Left lung (tissue), 4 donors: ENCODE measurements at regions not wholly inside any gene's neighbourhood (a gene's known extent, or its start where the extent isn't known, plus 50 kb on each side); places are given as distances from the start of the nearest gene placed in this dataset.
"Not testable (repeated sequence)": the region's sequence is repeated elsewhere in the genome, so short reads cannot be mapped to it uniquely, and the experiment has no call there.

Source experiments
- ATAC-seq: fragments of 200-7000 bp; cut with Tn5 transposase; one replicate; pipeline ENCODE4 v1.9.1; 2020; ENCODE audit warnings: moderate library complexity
- DNase-seq, 4 donors: peaks; one replicate each; pipeline ENCODE4 v3.0.0-alpha.2; 2013 to 2020
- H3K27ac ChIP-seq, 2 donors: fragments of 200-600 bp; sonication (generic) in 1 of 2; one replicate each; pipeline versions ENCODE4 v1.5.0 to v1.8.0; 2020 to 2021
- H3K27me3 ChIP-seq, 2 donors: fragments of 200-600 bp; sonication (generic) in 1 of 2; one replicate each; pipeline versions ENCODE4 v1.5.0 to v1.8.0; 2020 to 2021
- H3K36me3 ChIP-seq, 2 donors: fragments of 200-600 bp; sonication (generic) in 1 of 2; one replicate each; pipeline versions ENCODE4 v1.5.0 to v1.8.0; 2020 to 2021
- H3K4me1 ChIP-seq, 2 donors: fragments of 200-600 bp; one replicate each; pipeline ENCODE4 v1.8.0; 2021
- H3K4me3 ChIP-seq, 2 donors: fragments of 200-600 bp; sonication (generic) in 1 of 2; one replicate each; pipeline versions ENCODE4 v1.5.0 to v1.8.0; 2020 to 2021; ENCODE audit warnings: mild to moderate bottlenecking in 1 of 2
- H3K9me3 ChIP-seq, 2 donors: fragments of 200-600 bp; sonication (generic) in 1 of 2; one replicate each; pipeline versions ENCODE4 v1.5.0 to v1.8.0; 2020 to 2021
- intact Hi-C, 2 donors: fragments of 100-400 bp; cut with DNase I; formaldehyde crosslinking; loops; one replicate each; pipeline versions ENCODE4 v1.11.2 to v1.14.2; 2022
- TF ChIP-seq, protein P1 (sequence below), 2 donors: fragments of 200-600 bp; sonication (generic) in 1 of 2; IDR thresholded peaks; one replicate each; pipeline versions ENCODE4 v1.5.0 to v1.8.0; 2021; ENCODE audit warnings: antibody characterized with exemption in 2 of 2
- donor health status: DM: no; HTN: yes; CAD: no.
- donor health status: DM: no; HTN: no; CAD: no.

- Histone ChIP-seq H3K36me3 (no peaks in the 10 kb centered on the region), H3K4me1 (peaks cover 10 to 41% of the 10 kb centered on the region in 2 donors), H3K27ac (no peak overlapping the region), H3K4me3 (no peak overlapping the region), H3K27me3 (no peaks in the 10 kb centered on the region), H3K9me3 (no peaks in the 10 kb centered on the region)
- intact Hi-C loops: no loop called here
- DNase-seq (peak in 1 of 4 donors; percentile 25), ATAC-seq (no peak)
- TF ChIP-seq, protein P1, sequence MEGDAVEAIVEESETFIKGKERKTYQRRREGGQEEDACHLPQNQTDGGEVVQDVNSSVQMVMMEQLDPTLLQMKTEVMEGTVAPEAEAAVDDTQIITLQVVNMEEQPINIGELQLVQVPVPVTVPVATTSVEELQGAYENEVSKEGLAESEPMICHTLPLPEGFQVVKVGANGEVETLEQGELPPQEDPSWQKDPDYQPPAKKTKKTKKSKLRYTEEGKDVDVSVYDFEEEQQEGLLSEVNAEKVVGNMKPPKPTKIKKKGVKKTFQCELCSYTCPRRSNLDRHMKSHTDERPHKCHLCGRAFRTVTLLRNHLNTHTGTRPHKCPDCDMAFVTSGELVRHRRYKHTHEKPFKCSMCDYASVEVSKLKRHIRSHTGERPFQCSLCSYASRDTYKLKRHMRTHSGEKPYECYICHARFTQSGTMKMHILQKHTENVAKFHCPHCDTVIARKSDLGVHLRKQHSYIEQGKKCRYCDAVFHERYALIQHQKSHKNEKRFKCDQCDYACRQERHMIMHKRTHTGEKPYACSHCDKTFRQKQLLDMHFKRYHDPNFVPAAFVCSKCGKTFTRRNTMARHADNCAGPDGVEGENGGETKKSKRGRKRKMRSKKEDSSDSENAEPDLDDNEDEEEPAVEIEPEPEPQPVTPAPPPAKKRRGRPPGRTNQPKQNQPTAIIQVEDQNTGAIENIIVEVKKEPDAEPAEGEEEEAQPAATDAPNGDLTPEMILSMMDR (IDR thresholded peaks at IDR 0.05): no peak
Observed at GRCh38 chr2:215829261-215829660, 184.1 kb downstream of the MREG start.

DNA sequence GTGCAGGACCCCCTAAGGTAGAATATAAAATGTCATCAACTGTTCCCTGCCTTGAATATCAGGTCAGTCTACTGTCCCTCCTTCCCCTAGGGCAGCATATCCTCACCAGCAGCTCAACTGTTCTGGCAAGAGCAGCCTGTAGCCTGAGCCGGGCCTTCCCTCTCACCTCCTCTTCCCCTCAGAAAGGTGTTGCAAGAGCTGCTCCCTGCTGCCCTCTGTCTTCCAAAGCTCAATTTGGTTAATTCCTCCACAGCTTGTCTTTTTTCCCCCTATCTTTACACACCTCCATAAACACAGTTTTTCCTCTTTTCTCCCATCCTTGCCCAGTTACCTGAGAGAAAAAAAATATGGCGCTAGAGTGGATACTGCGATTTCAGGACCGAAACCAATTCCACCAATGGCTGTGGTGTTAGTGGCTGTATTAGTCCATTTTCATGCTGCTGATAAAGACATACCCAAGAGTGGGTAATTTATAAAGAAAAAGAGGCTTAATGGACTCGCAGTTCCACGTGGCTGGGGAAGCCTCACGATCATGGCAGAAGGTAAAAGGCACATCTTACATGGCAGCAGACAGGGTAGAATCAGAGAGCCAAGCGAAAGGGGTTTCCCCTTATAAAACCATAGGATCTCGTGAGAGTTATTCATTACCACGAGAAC, 184.7 kb downstream of the MREG start:
- Histone ChIP-seq H3K27ac (no peak overlapping the region), H3K4me1 (peaks cover 10 to 41% of the 10 kb centered on the region in 2 donors), H3K9me3 (no peaks in the 10 kb centered on the region), H3K4me3 (no peak overlapping the region), H3K27me3 (no peaks in the 10 kb centered on the region), H3K36me3 (no peaks in the 10 kb centered on the region)
- ATAC-seq: peak; percentile 89
- TF ChIP-seq, protein P1 (IDR thresholded peaks at IDR 0.05): peak; percentile 42 to 51
- intact Hi-C loops: no loop called here
- DNase-seq: peak in 2 of 4 donors; percentile 68 to 69

GRCh38 chr2:215826838-215827441, 186.4 kb downstream of the MREG start:
- intact Hi-C loops: no loop called here

GRCh38 chr2:215826376-215826775, 187.0 kb downstream of the MREG start:
- ATAC-seq (no peak), DNase-seq (no peak)
- TF ChIP-seq, protein P1 (IDR thresholded peaks at IDR 0.05): no peak
- Histone ChIP-seq H3K27ac (peak overlapping the region in 1 of 2 donors; percentile 47), H3K4me3 (no peak overlapping the region), H3K27me3 (no peaks in the 10 kb centered on the region), H3K4me1 (peaks cover 0 to 28% of the 10 kb centered on the region in 2 donors), H3K9me3 (no peaks in the 10 kb centered on the region), H3K36me3 (no peaks in the 10 kb centered on the region)
- intact Hi-C loops: no loop called here

More at GRCh38 chr2:215826838-215827441, 186.4 kb downstream of the MREG start:
- Histone ChIP-seq H3K4me1 (peaks cover 4 to 34% of the 10 kb centered on the region in 2 donors), H3K4me3 (no peak overlapping the region), H3K36me3 (no peaks in the 10 kb centered on the region), H3K27me3 (no peaks in the 10 kb centered on the region), H3K27ac (peak overlapping the region in 1 of 2 donors; percentile 47), H3K9me3 (no peaks in the 10 kb centered on the region)
- DNase-seq (no peak), ATAC-seq (no peak)
- TF ChIP-seq, protein P1 (IDR thresholded peaks at IDR 0.05): no peak

GRCh38 chr2:215825707-215826106, 187.6 kb downstream of the MREG start:
- H3K9me3 ChIP-seq: peaks cover 0 to 4% of the 10 kb centered on the region in 2 donors
- H3K27ac ChIP-seq: peak overlapping the region in 1 of 2 donors; percentile 3
- no peak for DNase-seq
- peaks cover 0 to 22% of the 10 kb centered on the region in 2 donors for H3K4me1 ChIP-seq
- TF ChIP-seq, protein P1 (IDR thresholded peaks at IDR 0.05): no peak
- ATAC-seq: no peak
- intact Hi-C loops: no loop called here
- H3K4me3 ChIP-seq: no peak overlapping the region
- no peaks in the 10 kb centered on the region for H3K36me3 ChIP-seq
- H3K27me3 ChIP-seq: no peaks in the 10 kb centered on the region

DNA sequence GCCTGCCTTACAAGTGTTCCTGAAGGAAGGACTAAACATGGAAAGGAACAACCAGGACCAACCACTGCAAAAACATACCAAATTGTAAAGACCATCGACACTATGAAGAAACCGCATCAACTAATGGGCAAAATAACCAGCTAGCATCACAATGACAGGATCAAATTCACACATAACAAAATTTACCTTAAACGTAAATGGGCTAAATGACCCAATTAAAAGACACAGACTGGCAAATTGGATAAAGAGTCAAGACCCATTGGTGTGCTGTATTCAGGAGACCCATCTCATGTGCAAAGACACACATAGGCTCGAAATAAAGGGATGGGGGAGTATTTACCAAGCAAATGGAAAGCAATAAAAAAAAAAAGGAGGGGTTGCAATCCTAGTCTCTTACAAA, 192.1 kb downstream of the MREG start:
- H3K36me3 ChIP-seq, ATAC-seq, H3K27ac ChIP-seq, intact Hi-C loops, H3K4me1 ChIP-seq, H3K27me3 ChIP-seq, DNase-seq, H3K4me3 ChIP-seq: not testable (repeated sequence)
- peaks cover 0 to 10% of the 10 kb centered on the region in 2 donors for H3K9me3 ChIP-seq

DNA sequence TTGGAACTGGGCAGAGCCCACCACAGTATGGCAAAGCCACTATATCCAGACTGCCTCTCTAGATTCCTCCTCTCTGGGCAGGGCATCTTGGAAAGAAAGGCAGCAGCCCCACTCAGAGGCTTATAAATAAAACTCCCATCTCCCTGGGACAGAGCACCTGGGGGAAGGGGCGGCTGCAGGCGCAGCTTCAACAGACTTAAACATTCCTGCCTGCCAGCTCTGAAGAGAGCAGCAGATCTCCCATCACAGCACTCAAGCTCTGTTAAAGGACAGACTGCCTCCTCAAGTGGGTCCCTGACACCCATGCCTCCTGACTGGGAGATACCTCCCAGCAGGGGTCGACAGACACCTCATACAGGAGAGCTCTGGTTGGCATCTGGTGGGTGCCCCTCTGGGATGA, 193.6 kb downstream of the MREG start:
- peaks cover 0 to 10% of the 10 kb centered on the region in 2 donors for H3K9me3 ChIP-seq
- ATAC-seq, H3K27me3 ChIP-seq, intact Hi-C loops, H3K27ac ChIP-seq, H3K36me3 ChIP-seq, H3K4me1 ChIP-seq, H3K4me3 ChIP-seq, DNase-seq: not testable (repeated sequence)
